HS-5 (cell line): ENCODE measurements at regions not wholly inside any gene's neighbourhood (a gene's known extent, or its start where the extent isn't known, plus 50 kb on each side); places are given as distances from the start of the nearest gene placed in this dataset.

Experiments used
- DNase-seq: peaks from one replicate; pipeline ENCODE4 v3.0.0-alpha.2; 2012; ENCODE audit warnings: low read depth

DNA sequence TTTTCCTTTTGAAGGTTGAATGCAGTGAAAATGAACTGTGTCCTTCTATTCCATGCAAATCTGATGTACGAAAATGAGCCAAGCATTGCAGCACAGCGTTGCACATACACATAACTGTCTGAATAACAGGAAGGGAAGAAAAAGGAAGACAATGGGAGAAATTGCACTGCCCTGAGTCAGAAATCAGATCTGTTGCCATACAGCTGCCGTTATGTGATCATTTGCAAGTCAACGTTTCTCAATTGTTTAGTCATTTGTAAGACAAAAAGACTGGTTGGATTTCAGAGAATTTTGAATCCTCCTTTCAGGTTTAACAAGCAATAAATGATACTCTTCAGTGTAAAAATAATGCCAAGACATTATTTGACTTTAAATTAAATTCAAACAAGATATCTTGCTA lies 284.1 kb downstream of the DSEL start:
- DNase-seq: no peak

DNA sequence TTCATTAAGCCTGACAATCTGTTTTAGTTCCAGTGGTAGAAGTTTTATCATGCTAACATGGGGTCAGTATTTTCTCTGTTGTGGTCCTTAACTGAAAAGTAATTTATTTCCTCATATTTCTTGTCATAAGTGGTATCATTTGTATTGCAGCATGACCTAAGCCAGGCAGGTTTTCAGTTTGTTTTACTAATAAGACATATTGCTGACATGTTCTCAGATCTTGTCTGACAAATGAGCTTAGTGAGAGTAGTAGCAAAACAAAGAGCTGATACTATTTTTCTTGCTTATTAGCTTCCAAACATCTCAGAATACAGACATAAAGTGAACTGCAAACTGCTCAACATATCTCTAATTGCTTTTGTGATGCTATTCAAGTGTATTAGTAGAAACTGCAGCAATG lies 293.6 kb downstream of the DSEL start:
- no peak for DNase-seq

DNA sequence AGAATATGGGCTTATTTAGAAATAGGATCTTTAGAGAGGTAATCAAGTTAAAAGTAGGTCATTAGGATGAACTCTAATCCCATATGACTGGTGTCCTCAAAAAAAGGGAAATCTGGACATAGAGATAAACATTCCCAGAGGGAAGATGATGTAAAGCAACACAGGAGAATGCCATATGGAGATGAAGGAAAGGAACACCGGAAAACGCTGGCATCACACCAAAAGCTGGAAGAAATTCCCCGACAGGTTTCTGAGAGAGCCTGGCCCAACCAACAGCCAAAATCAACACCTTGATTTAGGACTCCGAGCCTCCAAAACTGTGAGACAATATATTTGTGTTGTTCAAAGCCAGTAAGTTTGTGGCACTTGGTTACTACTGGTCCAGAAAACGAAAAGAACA lies 296.7 kb downstream of the DSEL start:
- DNase-seq: no peak

DNA sequence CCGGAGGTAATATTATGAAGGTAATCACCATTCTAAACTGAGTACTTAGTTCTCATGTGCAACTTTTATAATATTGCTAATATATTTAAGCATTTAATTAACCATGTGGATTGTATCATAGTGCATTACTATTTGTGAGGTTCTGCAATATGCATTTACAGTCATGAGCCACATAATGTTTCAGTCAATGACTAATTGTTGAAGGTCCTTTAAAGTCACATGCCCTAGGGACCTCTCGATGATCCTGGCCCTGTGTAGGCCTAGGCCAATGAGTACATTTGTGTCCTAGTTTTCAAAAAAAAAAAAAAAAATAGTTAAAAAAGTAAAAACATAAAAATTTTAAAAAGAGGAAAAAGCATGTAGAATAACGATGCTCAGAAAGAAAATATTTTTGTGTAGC lies 298.0 kb downstream of the DSEL start:
- no peak for DNase-seq

DNA sequence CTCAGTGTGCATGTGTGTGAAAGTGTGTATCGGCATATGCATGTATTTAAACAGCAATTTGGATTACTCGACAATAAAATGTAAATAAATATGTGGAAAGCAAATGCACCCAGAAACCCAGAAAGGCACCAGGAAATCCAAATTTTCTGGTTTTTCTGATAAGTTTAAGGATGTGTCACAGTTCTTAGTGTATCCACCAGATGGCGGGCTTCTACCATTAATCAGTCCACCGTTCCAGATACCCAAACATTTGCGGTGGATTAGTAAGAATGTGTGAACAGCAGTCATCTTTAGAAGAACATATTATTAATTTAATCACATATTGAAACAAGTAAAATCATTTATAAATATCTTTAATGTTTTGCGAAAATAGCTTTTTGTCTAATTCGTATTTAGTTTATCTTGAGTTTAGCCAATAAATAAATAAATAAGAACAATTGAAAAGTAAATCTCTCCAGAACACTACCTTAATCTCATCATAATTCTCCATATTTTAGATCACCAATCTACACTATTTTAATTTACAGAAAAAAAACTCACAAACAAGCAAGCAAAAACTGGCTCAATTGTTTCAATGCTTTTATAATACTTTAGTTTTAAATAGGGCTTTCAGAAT lies 298.9 kb downstream of the DSEL start:
- peak; percentile 29 for DNase-seq

DNA sequence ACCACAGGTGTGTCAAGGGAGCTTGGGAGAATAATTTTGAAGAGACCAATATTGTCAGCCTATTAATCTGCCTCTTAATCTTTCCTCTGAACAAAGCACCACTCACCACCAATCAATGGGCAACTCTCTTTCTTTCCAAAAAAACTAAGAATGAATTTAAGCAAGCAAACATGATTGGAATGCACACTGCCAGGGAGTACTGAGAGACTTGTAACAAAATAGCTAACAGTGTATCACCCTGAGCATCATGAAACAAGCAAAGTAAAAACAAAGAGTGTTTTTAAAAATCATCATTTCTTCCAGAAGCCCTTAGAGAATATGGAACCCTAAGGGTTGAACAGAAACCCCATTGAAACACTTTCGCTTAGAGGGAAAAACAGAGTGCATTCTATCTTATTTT lies 299.7 kb downstream of the DSEL start:
- DNase-seq: no peak

DNA sequence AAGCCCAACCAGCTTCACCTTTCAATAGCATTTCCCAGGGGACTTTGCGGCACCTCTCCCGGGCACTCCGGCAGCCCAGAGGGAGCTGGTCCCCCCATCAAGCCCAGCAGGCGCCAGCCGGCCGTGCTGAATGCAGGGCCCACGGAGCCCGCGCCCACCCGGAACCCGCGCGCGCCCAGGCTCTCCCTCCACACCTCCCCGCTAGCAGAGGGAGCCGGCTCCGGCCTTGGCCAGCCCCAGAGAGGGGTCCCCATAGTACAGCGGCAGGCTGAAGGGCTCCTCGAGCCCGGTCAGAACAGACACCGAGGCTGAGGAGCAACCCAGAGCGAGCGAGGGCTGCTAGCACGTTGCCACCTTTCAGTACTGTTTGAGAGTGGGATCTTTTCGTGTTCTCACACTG lies 300.8 kb downstream of the DSEL start:
- DNase-seq: no peak

DNA sequence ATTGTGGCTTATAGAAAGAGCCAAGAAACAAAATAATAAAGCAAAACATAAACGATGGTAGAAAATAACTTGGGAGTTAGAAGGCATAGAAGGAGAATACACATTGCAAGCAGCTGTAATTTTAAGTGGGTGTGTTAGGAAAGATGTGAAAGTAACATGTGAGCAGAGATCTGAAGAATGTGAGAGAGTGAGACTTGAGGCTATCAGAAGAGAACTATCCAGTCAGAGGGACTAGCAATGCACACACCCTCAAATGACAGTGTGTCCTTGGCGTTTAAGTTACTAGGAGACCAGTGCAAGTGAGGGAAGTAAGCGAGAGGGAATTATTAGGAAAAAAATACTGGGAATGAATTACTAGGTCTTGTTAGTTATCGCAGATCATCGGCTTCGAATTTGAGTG lies 304.9 kb downstream of the DSEL start:
- no peak for DNase-seq

DNA sequence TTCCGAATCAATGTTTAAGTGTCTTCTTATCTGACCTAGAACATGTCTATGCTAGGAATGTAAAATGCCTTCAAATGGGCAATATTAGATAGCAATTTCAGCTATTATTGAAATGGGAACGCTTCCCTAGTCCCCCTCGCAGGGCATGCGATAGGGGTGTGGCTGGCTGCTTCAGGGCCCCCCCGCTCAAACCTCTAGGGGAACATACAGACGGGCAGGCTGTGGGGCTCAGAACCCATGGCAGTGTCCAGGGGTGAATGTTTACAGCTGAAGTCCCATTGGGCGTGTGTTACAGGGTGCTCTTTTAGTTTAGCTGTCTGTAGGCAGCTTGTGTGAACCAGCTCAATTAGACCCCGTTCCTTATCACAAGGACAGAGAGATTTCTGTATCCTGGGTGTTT lies 315.9 kb downstream of the DSEL start:
- DNase-seq: no peak

DNA sequence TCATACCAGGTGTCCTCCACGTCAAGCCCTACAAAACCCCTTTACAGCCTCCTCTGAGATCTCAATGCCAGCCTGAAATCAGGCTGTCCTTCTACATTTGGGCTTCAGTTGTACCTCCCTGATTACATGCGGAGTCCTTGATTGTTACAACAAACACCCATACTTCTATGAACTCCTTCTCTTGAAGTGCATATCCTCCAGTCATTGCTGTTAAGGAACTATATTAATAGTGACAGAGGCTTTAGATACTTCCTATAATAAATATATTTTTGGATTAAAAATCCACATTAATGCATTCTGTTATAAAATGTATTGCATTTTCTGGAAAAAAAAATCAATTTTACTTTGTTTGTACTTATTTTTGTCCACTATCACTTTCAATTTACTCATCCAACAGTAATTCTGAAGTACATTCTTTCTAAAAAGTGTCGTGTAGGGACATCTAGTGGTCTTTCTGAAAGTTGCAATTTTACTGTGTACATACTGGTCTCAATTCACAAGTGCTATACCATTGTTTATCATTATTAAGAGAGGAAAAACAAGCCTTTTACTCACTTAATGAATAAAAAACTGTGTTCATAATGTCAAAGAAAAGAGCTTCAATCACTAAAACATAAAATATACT lies 316.4 kb downstream of the DSEL start:
- peak; percentile 40 for DNase-seq

DNA sequence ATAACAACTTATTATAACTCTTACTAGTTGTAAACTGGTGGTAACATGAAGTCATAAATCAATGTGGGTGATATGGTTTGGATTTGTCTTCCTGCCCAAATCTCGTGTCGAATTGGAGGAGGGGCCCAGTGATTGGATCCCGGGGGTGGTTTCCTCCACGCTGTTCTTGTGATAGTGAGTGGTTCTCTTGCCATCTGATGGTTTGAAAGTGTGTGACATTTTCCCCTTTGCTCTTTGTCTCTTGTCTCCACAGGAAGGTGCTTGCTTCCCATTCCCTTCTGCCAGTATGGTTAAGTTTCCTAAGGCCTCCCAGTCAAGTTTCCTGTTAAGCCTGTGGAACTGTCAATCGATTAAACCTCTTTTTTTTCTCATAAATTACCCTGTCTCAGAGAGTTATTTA lies 321.6 kb downstream of the DSEL start:
- DNase-seq: no peak

DNA sequence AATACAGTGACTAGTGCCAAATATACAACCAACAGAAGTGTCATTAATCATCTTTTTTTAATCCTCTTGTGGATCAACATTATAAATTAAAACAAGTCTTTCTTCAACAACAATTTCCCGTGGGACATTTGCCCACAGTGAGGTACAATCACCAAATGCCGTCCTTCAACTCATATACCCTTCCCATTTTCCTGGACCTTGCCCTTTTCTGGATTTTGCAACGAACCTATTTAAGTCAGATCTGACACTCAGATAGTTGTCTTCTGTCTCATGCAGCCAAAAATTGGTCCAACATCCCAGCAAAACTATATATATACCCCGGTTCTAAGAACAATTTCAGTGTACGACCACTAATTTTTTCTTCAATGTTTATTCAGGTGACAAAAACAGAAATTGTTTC lies 324.0 kb downstream of the DSEL start:
- no peak for DNase-seq

DNA sequence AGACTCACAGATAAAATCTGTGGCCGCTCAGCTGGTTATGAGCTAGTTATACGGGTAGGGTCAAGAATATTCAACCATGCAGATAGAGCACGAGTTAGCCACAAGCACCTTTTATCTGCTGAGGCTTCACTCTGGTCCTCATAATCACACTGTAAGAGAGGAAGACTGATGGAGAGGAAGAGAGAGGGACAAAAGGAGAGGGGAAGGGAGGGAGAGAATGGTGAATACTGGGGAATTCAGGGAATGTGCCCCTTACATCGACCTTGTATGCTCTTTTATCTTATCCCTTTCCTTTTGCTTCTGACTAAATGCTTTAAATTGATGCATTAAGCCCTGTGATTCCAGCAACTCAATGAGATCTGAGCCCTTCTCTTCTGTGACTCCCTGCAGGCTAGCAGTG lies 333.1 kb downstream of the DSEL start:
- DNase-seq: no peak

DNA sequence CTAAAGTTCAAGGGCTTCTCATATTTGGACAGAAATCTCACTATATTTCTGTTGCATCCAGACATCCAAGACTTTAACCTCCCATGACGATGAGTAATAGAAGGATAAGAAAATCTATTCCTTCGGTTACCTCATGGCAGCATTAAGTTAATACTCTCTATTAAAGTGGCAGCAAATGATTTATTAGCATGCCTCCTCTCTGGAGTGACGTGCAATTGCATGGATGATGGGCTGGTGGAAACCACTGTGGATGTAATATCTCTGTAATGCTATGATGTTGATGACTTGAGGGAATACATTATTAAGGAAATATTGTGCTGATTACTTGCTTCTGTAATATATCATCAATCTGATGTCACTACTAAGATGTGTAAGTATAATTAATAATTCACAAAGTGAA lies 336.8 kb downstream of the DSEL start:
- no peak for DNase-seq

DNA sequence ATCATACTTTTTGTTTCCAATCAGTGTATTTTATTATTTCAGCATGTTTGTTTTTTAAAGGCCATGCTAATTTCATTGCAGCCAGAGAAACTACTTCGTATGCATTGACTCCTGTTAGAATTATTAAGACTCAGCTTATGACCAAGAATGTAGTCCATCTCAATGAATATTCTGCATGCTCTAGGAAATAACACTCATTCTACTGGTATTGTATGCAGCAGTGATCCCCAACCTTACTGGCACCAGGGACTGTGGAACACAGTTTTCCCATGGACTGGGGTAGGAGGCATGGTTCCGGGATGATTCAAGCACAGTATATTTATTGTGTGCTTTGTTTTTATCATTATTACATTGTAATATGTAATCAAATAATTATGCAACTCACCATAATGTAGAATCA lies 356.9 kb downstream of the DSEL start:
- no peak for DNase-seq

DNA sequence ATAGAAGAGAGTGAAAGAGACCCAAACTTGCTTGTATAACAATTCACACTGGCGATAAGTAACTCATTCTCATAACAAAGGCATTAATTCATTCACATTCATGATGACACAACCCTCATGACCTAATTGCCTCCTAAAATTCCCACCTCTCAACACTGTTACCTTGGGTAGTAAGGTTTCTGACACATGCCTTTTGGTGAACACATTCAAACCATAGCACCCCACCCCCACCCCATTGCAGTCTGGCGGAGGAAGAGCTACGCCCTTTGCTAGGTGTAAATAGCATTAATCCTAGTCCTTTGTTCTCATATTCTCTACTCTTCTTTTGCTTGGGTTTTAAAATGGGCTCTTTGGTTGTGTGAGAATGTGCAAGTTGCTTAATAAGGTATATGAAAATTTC lies 361.5 kb downstream of the DSEL start:
- no peak for DNase-seq

DNA sequence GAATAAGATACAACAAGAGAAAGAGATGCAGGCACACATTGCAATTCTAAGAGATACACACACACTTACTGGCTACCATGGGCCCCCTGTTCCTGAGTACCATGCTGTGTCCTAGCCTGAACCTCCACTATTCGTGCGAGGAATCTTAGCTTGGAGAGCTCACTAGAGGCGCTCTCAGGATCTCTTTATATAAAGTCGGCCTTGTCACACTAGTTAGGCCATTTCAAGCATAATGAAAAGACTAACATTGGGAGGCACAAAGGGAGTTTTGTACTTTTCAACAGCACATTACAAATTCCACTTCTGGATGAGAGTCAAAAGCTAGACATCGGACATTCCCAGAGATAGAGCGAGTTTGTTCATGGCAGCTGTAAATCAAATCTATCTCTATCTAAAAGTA lies 365.2 kb downstream of the DSEL start:
- no peak for DNase-seq

DNA sequence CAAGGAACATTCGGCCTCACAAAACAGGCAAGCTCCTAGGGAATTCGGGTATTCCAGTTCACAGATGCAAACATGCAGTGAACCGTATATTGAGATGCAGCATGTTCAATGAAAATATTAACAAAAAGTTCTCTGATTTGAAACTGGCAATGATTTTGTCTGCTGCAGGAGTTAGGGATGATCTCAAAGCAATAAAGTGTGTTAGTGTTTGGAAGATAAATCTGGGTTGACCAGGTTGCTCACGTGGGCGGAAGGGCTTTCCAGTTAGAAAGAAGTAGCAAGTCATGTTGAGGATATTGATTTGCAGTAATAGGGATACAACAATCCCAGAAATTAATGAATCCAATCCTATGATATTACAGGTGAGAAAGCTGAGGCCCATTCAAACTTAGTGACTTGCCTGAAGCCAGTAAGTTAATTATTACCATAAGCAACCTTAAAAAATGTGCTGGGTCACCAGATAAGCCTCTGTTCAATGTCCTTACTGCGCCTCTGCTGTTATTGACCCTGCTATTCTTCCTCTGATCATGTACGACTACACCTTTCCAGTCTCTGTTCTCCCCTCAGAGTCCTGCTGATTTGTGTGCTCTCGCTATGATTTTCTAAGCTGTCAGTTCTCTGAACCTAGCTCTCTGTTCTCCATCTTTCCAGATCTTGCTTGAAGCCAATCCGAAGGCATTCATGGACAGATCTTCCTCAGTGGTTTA lies 370.8 kb downstream of the DSEL start:
- no peak for DNase-seq

DNA sequence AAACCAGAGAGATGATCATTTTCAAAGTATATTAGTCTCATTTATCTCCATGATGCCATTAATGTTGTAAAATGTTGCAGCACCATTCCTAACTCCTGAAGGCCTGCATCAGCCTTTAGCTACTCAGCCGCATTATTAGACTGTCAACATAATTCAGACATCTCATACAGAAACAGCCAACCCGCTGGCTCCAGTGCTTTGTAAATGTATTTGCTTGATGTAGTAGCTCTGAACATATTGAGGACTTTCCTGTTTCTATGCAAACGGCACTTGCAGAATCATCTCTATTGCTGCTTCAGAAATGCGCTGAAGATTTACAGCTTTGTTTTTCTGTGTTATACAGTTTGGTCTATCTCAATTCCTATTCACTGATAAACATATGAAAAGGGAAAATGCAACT lies 372.2 kb downstream of the DSEL start:
- no peak for DNase-seq

DNA sequence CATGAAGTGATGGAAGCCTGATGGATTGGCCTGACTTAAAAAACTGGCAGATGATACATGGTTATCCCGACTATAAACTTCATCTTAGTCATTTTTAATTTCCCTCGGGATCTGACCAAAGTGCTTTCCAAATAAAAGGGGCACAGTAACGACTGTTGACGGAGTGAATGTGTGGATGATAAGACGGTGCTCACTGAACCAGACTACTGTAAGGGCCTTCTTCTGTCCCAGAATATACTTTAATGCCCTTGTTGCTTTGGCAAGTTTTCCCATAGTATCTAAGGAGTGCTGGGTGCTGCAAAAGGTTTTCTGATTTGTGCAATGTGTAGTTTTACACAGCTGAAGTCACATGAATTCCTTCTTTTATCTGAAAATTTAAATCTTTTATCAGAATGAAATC lies 373.5 kb downstream of the DSEL start:
- DNase-seq: no peak

DNA sequence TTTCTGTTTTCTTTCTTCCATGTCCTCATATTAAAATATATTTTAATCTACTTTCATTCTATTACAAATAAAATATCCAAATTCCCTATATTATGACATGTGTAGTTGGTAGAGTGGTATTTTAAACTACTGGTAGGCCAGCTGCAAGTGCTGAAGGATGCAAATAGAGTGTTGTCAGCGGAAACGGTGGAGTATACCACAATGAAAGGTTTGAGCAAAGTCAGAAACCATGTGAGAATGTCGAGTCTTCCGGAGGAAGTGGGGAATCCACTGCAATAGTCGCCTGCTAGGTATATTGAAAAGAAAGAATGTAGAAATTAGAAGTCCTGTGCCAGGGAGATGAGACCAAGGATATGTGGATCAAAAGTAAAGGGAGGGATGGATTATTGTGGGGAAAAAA lies 373.9 kb downstream of the DSEL start:
- DNase-seq: no peak

DNA sequence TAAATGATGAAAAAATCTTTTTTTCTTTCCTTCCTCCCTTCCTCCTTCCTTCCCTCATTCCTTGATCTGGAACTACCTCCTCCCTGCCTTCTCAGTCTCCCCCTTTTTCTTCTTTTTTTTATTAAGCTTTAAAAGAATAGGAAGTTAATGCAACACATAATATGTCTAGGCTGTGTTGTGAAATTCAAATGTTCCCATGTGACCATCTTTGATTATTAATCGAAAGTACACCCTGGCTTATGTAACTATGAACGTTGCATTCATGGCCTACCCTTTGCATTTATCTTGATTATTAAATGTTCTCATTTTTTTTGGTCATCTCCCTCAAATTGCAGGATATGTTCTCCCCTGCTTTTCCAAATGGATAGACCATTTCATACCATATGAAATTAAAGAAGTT lies 376.0 kb downstream of the DSEL start:
- no peak for DNase-seq

DNA sequence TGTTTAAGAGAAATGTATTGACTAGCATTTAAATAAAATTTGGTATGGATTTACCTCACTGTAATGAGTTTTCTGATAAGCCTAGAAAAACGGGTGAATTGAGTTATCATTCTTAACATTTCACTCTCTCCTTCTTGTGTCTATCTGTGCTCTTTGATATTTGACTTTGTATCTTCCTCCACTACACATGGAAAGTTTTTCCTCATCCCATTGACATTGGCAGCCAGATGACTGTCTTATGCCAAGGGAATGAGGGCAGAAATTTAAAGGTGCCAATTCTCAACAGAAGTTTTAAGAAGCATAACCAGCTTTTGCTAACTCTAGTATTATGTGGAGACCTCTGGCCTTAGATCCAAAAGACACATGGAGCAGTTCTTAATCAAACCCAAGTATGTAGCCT lies 376.6 kb downstream of the DSEL start:
- no peak for DNase-seq

DNA sequence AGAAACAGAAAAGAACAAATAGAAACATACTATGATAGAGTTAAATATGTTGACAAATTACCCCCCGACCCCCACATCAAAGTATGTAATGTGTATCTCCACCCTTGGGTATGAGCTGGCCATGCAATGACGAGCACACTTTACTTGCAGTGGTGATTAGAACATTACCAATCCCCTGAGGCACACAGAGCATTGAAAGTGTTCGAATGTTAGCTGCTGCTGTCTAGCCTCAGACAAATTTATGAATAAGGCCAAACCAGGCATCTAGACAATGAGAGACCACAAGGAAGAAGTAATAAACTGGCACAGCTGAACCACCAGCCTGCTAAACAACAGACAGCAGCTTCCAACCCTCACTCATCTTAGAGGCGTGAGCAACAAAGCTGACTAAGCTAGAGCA lies 380.5 kb downstream of the DSEL start:
- no peak for DNase-seq
